HCT116 (cell line): ENCODE measurements at regions not wholly inside any gene's neighbourhood (a gene's known extent, or its start where the extent isn't known, plus 50 kb on each side); places are given as distances from the start of the nearest gene placed in this dataset.

Experiments used
- ATAC-seq: fragments of 200-7000 bp; cut with Tn5 transposase; 2 replicates; pipeline ENCODE4 v1.9.1; 2020; ENCODE audit warnings: mild to moderate bottlenecking, moderate library complexity
- BruUV-seq: library from RNA; stranded (reverse); fragments of 400-500 nt; replicated peaks from 2 replicates; lab custom pipeline; 2021; lab: Mats Ljungman, UMichigan
- CTCF ChIA-PET: fragments of 300-600 bp; sonication (Branson Sonifier 250); formaldehyde crosslinking; loops from one replicate; lab custom pipeline; 2021; ENCODE audit warnings: antibody characterized with exemption; lab: Charles Lee
- POLR2A ChIA-PET: fragments of 300-600, 350-600 bp; sonication (Branson Sonifier 250); formaldehyde crosslinking; loops from one replicate; lab custom pipeline; 2021; ENCODE audit warnings: antibody characterized with exemption; lab: Charles Lee
- RAD21 ChIA-PET, 2 experiments: fragments of 300-600 bp; sonication (Branson Sonifier 250); formaldehyde crosslinking; loops; one replicate each; lab custom pipeline; 2023; ENCODE audit warnings: low total read pairs in 2 of 2; ENCODE audit not compliant: uncharacterized antibody in 2 of 2, unreplicated experiment in 2 of 2, low non-redundant PET in 1 of 2; lab: Charles Lee
- DNase-seq: peaks from one replicate; pipeline ENCODE4 v3.0.0-alpha.2; 2010; ENCODE audit warnings: low read depth, low spot score
- H2AFZ ChIP-seq: fragments of 200-600 bp; shearing (Covaris generic), sonication (generic); 2 replicates; pipeline ENCODE4 v1.6.1; 2017; ENCODE audit warnings: low read depth, mixed run types, mixed read lengths, antibody characterized with exemption, low read length; ENCODE audit not compliant: poor library complexity, severe bottlenecking
- H3K27ac ChIP-seq: 2 replicates; pipeline ENCODE4 v1.5.1; 2012; ENCODE audit warnings: low read depth, low read length
- H3K27me3 ChIP-seq: fragments of 200-600 bp; sonication (generic); 2 replicates; pipeline ENCODE4 v1.6.1; 2016; ENCODE audit warnings: mixed run types, low read length, mixed read lengths; ENCODE audit not compliant: insufficient read depth
- H3K36me3 ChIP-seq, 2 experiments: fragments of 200-500 bp in 1 of 2; fragments of 200-600 bp in 1 of 2; sonication (Bioruptor generic) in 1 of 2; sonication (generic) in 1 of 2; 2 replicates each; pipeline versions ENCODE4 v1.5.1 to v1.6.1; 2014 to 2016; ENCODE audit warnings: low read length in 2 of 2, inconsistent platforms in 1 of 2, mixed read lengths in 1 of 2, mixed run types in 1 of 2; ENCODE audit not compliant: insufficient read depth in 2 of 2, control insufficient read depth in 1 of 2
- H3K4me1 ChIP-seq, 2 experiments: fragments of 200-600 bp in 1 of 2; sonication (generic) in 1 of 2; 2 replicates each; pipeline versions ENCODE4 v1.5.1 to v1.6.1; 2012 to 2017; ENCODE audit warnings: low read length in 2 of 2, inconsistent platforms in 1 of 2, mild to moderate bottlenecking in 1 of 2, mixed read lengths in 1 of 2, mixed run types in 1 of 2, moderate library complexity in 1 of 2; ENCODE audit not compliant: insufficient read depth in 2 of 2, control insufficient read depth in 1 of 2
- H3K4me2 ChIP-seq: fragments of 200-600 bp; sonication (generic); 2 replicates; pipeline ENCODE4 v1.6.1; 2017; ENCODE audit warnings: mixed run types, low read length, mixed read lengths
- H3K4me3 ChIP-seq, 2 experiments: fragments of 200-600 bp in 1 of 2; sonication (generic) in 1 of 2; replicated peaks in 1 of 2; 2 replicates each; pipeline ENCODE4 v1.5.1; 2011 to 2016; ENCODE audit warnings: low read length in 2 of 2, control low read depth in 1 of 2, low read depth in 1 of 2, mild to moderate bottlenecking in 1 of 2, mixed read lengths in 1 of 2, mixed run types in 1 of 2
- H3K79me2 ChIP-seq: fragments of 200-600 bp; sonication (generic); 2 replicates; pipeline ENCODE4 v1.6.1; 2017; ENCODE audit warnings: mild to moderate bottlenecking, mixed run types, low read length, moderate library complexity, mixed read lengths; ENCODE audit not compliant: insufficient read depth
- H3K9ac ChIP-seq: fragments of 200-600 bp; sonication (generic); 2 replicates; pipeline ENCODE4 v1.6.1; 2016; ENCODE audit warnings: low read length, mixed read lengths
- H3K9me2 ChIP-seq: fragments of 200-600 bp; sonication (generic), shearing (Covaris generic); 2 replicates; pipeline ENCODE4 v1.6.1; 2017; ENCODE audit warnings: mixed run types, mild to moderate bottlenecking, moderate library complexity; ENCODE audit not compliant: insufficient read depth
- H3K9me3 ChIP-seq, 2 experiments: fragments of 200-500 bp in 1 of 2; fragments of 200-600 bp in 1 of 2; sonication (Bioruptor generic) in 1 of 2; sonication (generic) in 1 of 2; 2 replicates each; pipeline ENCODE4 v1.6.1; 2014 to 2017; ENCODE audit warnings: low read length in 2 of 2, mixed read lengths in 2 of 2, inconsistent platforms in 1 of 2, low read depth in 1 of 2, mild to moderate bottlenecking in 1 of 2, mixed run types in 1 of 2, moderate library complexity in 1 of 2; ENCODE audit not compliant: control insufficient read depth in 1 of 2, insufficient read depth in 1 of 2
- H4K20me1 ChIP-seq: fragments of 200-600 bp; sonication (generic), shearing (Covaris generic); 2 replicates; pipeline ENCODE4 v1.6.1; 2017; ENCODE audit warnings: mixed run types, mild to moderate bottlenecking, moderate library complexity; ENCODE audit not compliant: insufficient read depth
- ATF3 ChIP-seq: IDR thresholded peaks from 2 replicates; pipeline ENCODE4 v1.6.1; 2012
- EGR1 ChIP-seq: IDR thresholded peaks from 2 replicates; pipeline ENCODE4 v1.6.1; 2012; ENCODE audit warnings: low read depth
- ELF1 ChIP-seq: IDR thresholded peaks from 2 replicates; pipeline ENCODE4 v1.6.1; 2012; ENCODE audit warnings: low read depth, borderline replicate concordance
- EZH2phosphoT487 ChIP-seq: fragments of 200-600 bp; IDR thresholded peaks from 2 replicates; pipeline ENCODE4 v1.6.1; 2018; ENCODE audit warnings: antibody characterized with exemption, borderline replicate concordance
- ZBTB33 ChIP-seq: IDR thresholded peaks from 2 replicates; pipeline ENCODE4 v1.6.1; 2011; ENCODE audit warnings: mild to moderate bottlenecking, low read length, moderate library complexity; ENCODE audit not compliant: insufficient replicate concordance; ENCODE audit errors: extremely low read depth
- ZNF274 ChIP-seq: fragments of 200-500 bp; sonication (Bioruptor generic); IDR thresholded peaks from 2 replicates; pipeline ENCODE4 v1.6.1; 2014; ENCODE audit warnings: mild to moderate bottlenecking, low read depth, low read length, inconsistent platforms
- intact Hi-C: fragments of 100-400 bp; cut with micrococcal nuclease; formaldehyde crosslinking; loops from 2 replicates; pipeline ENCODE4 v1.10.0; 2022

DNA sequence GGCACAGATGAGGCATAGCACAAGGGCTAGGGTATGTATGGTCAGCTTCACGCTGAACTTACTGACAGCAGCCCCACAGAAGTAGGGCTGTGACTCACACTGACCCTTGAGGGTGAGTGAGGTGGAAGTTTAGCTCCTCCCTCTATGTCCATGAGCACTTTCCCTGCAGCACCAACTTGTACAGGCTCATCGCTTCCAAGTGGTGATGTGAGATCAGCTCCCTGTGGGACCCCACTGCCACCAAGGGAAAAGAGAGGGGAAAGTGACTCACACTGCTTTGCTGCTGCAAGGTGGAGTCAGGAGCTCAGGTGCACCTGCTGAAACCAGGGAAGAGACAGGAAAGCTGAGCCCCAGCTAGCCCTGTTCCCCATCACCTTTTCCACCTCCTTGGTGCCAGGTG, 91.5 kb downstream of the TEX51 start:
- Histone ChIP-seq H3K79me2 (no peaks in the 10 kb centered on the region), H3K4me2 (no peak overlapping the region), H3K9me3 (no peaks in the 10 kb centered on the region), H3K27me3 (peaks cover 42% of the 10 kb centered on the region), H4K20me1 (no peaks in the 10 kb centered on the region), H3K9me2 (no peaks in the 10 kb centered on the region), H3K27ac (no peak overlapping the region), H3K4me3 (no peak overlapping the region), H3K36me3 (no peaks in the 10 kb centered on the region), H3K9ac (no peak overlapping the region), H2AFZ (no peak overlapping the region), H3K4me1 (no peaks in the 10 kb centered on the region)
- DNase-seq (no peak), ATAC-seq (peak; percentile 4; the same call in 1 of the 2 replicates)
- BruUV-seq = no TSS peak
- no peak for TF ChIP-seq ATF3
- no peak for TF ChIP-seq ELF1
- no peak for TF ChIP-seq EZH2phosphoT487
- no peak for TF ChIP-seq EGR1
- TF ChIP-seq ZNF274 = no peak
- no peak for TF ChIP-seq ZBTB33
- POLR2A ChIA-PET = no interaction called here
- intact Hi-C loops = no loop called here
- RAD21 ChIA-PET = no interaction called here
- CTCF ChIA-PET = no interaction called here
